Osteocyte (in vitro differentiated cells): ENCODE measurements at regions not wholly inside any gene's neighbourhood (a gene's known extent, or its start where the extent isn't known, plus 50 kb on each side); places are given as distances from the start of the nearest gene placed in this dataset.

ENCODE experiments used
- DNase-seq: peaks from one replicate; pipeline ENCODE4 v3.0.0; 2021; ENCODE audit warnings: mixed read lengths; ENCODE audit not compliant: unreplicated experiment; ENCODE audit errors: extremely low spot score
- H3K27ac Mint-ChIP-seq: one replicate; pipeline ENCODE4 v1.8.0; 2021; ENCODE audit warnings: mild to moderate bottlenecking, mixed read lengths; ENCODE audit not compliant: unreplicated experiment
- H3K27me3 Mint-ChIP-seq: one replicate; pipeline ENCODE4 v1.8.0; 2021; ENCODE audit warnings: mixed read lengths; ENCODE audit not compliant: unreplicated experiment
- H3K36me3 Mint-ChIP-seq: one replicate; pipeline ENCODE4 v1.8.0; 2021; ENCODE audit warnings: mixed read lengths; ENCODE audit not compliant: unreplicated experiment
- H3K4me1 Mint-ChIP-seq: one replicate; pipeline ENCODE4 v1.8.0; 2021; ENCODE audit warnings: mixed read lengths; ENCODE audit not compliant: unreplicated experiment
- H3K4me3 Mint-ChIP-seq: one replicate; pipeline ENCODE4 v1.8.0; 2021; ENCODE audit warnings: mild to moderate bottlenecking, moderate library complexity, mixed read lengths; ENCODE audit not compliant: unreplicated experiment
- H3K9me3 Mint-ChIP-seq: one replicate; pipeline ENCODE4 v1.8.0; 2021; ENCODE audit warnings: mixed read lengths; ENCODE audit not compliant: unreplicated experiment
- TF ChIP-seq, protein P1 (sequence below): fragments of 200-600 bp; sonication (generic); IDR thresholded peaks from 2 replicates; pipeline ENCODE4 v1.5.0; 2021; ENCODE audit warnings: antibody characterized with exemption, mild to moderate bottlenecking, moderate library complexity

DNA sequence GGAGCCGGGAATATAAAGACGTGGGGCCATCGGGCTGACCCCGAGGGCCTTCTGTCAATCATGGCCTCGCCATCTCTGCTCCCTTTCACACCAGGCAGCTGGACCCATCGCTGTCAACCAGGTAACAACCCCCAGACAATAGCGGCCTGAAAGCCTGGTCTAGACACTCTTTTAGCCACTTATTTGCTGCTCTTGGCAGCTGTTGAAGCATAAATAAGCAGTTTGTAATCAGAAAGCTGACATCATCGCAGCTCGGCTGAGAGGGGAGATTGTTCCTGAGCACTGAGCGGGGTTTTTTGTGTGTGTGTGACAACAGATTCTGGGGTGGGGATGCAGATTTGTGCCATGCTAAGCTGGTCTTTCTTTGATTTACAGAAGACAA lies 423.6 kb upstream of the POU3F3 start:
- H3K27me3 Mint-ChIP-seq: peaks cover 24% of the 10 kb centered on the region
- no peak overlapping the region for H3K27ac Mint-ChIP-seq
- no peak overlapping the region for H3K4me3 Mint-ChIP-seq
- no peak for DNase-seq
- TF ChIP-seq, protein P1, sequence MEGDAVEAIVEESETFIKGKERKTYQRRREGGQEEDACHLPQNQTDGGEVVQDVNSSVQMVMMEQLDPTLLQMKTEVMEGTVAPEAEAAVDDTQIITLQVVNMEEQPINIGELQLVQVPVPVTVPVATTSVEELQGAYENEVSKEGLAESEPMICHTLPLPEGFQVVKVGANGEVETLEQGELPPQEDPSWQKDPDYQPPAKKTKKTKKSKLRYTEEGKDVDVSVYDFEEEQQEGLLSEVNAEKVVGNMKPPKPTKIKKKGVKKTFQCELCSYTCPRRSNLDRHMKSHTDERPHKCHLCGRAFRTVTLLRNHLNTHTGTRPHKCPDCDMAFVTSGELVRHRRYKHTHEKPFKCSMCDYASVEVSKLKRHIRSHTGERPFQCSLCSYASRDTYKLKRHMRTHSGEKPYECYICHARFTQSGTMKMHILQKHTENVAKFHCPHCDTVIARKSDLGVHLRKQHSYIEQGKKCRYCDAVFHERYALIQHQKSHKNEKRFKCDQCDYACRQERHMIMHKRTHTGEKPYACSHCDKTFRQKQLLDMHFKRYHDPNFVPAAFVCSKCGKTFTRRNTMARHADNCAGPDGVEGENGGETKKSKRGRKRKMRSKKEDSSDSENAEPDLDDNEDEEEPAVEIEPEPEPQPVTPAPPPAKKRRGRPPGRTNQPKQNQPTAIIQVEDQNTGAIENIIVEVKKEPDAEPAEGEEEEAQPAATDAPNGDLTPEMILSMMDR: no peak
- peaks cover 8% of the 10 kb centered on the region for H3K4me1 Mint-ChIP-seq
- no peaks in the 10 kb centered on the region for H3K9me3 Mint-ChIP-seq
- H3K36me3 Mint-ChIP-seq: no peaks in the 10 kb centered on the region

DNA sequence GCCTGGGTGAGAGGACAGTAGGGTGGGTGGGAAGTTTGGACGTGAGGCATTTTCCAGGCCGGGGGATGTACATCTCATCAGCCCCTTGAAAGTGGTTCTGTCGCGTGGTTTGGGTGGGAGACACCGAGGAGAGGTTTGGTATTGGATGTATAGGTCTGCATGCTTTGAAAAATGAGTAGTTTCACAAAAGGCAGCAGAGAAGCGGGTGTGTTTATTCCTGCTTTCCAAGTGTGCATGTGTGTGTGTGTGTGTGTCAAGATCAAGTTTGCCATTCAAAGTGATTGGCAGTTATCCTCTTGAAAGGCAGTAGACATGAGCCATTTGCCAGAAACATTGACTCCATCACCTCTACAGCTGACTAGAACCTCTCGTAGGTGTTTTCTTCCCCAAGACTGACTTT lies 423.1 kb upstream of the POU3F3 start:
- Mint-ChIP-seq H3K4me3 (no peak overlapping the region), H3K4me1 (peaks cover 8% of the 10 kb centered on the region)
- TF ChIP-seq, protein P1: no peak

DNA sequence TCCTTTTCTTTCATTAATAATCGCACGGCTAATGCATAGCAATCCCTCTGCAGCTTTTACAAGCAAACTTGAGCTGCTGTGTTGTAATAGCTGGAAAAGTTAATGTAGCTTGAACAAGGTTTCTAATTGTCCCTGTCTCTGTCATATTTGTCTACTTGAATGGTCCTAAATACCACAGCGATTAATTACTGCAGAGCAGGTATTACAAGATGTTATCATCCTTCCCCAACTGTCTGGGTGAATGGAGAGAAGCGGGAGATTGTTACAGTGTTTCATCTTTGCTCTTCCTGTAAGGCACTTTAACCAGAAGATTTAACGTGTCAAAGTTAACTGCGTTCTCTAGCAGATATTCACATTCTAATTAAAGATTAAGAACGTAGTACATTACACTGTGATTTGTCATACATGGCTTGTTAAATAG lies 422.2 kb upstream of the POU3F3 start:
- Mint-ChIP-seq H3K27ac (no peak overlapping the region), H3K4me1 (peaks cover 8% of the 10 kb centered on the region)
- TF ChIP-seq, protein P1: no peak

More for the DNA sequence above, 423.1 kb upstream of the POU3F3 start:
- H3K27me3 Mint-ChIP-seq: peaks cover 22% of the 10 kb centered on the region
- no peak overlapping the region for H3K27ac Mint-ChIP-seq
- H3K9me3 Mint-ChIP-seq: no peaks in the 10 kb centered on the region
- no peak for DNase-seq
- H3K36me3 Mint-ChIP-seq: no peaks in the 10 kb centered on the region

DNA sequence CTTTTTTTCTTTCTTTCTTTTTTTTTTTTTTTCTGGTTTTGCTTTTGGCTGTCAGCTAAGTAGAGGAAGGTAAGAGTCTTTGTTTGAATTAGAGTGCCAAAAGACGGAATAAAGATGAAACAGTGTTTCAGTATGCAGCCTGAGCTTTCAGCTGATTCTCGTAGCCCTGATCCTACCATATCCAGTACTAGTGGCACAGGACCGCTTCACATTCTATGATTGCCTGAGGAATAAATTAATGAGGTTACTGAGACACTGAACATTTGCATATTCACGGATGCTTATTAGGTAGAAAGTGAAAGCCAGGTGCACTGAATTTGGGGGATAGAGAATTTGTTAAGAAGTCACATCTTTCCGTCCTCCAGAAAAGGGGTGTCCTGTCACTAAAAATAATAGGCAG lies 421.5 kb upstream of the POU3F3 start:
- no peaks in the 10 kb centered on the region for H3K9me3 Mint-ChIP-seq
- TF ChIP-seq, protein P1: no peak
- DNase-seq: no peak
- H3K36me3 Mint-ChIP-seq: no peaks in the 10 kb centered on the region
- H3K27me3 Mint-ChIP-seq: peaks cover 14% of the 10 kb centered on the region
- peaks cover 8% of the 10 kb centered on the region for H3K4me1 Mint-ChIP-seq
- H3K4me3 Mint-ChIP-seq: no peak overlapping the region
- no peak overlapping the region for H3K27ac Mint-ChIP-seq

More for the DNA sequence above, 422.2 kb upstream of the POU3F3 start:
- H3K36me3 Mint-ChIP-seq: no peaks in the 10 kb centered on the region
- DNase-seq: no peak
- no peaks in the 10 kb centered on the region for H3K9me3 Mint-ChIP-seq
- H3K27me3 Mint-ChIP-seq: peaks cover 17% of the 10 kb centered on the region
- H3K4me3 Mint-ChIP-seq: no peak overlapping the region

DNA sequence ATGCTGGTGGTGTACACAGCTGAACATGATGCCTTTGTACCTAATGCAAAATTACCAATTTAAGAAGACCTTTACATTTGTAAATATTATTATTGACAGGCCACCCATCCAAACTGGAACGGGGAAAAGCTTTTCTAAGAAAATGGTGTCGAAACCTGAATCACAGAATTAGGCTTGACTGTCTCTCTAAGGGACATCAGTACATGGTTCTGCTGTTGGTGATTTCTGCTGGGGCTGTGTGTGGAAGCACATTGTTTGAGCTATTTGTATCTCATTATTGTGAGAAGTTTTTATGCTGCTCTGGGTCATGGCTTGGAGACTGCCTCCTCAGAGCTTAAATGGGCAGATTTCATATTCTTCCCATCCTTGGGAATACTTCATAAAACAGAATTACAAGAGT lies 420.9 kb upstream of the POU3F3 start:
- H3K27me3 Mint-ChIP-seq: peaks cover 14% of the 10 kb centered on the region
- peaks cover 8% of the 10 kb centered on the region for H3K4me1 Mint-ChIP-seq
- TF ChIP-seq, protein P1: no peak
- DNase-seq: no peak
- no peaks in the 10 kb centered on the region for H3K36me3 Mint-ChIP-seq
- no peak overlapping the region for H3K4me3 Mint-ChIP-seq
- no peaks in the 10 kb centered on the region for H3K9me3 Mint-ChIP-seq
- no peak overlapping the region for H3K27ac Mint-ChIP-seq
